ENCODE measurements at regions not wholly inside any gene's neighbourhood (a gene's known extent, or its start where the extent isn't known, plus 50 kb on each side); places are given as distances from the start of the nearest gene placed in this dataset.

- H3K4me1 ChIP-seq (ENCODE audit: control insufficient read depth, insufficient read depth, low read length), result no peaks in the 10 kb centered on the region
- no peak overlapping the region for H3K9ac ChIP-seq (ENCODE audit: extremely low read depth, low read length, poor library complexity, severe bottlenecking)
- H3K4me3 ChIP-seq (ENCODE audit: low read length), result no peak overlapping the region
- Mint-ChIP-seq H3K9me3 (no peaks in the 10 kb centered on the region), H3K27me3 (ENCODE audit: insufficient read depth) (no peaks in the 10 kb centered on the region), H3K4me1 (peaks cover 14% of the 10 kb centered on the region), H3K4me3 (no peak overlapping the region), H3K27ac (peak overlapping the region; percentile 21), H3K36me3 (ENCODE audit: low read depth) (no peaks in the 10 kb centered on the region)
- 43 to 75% methylated on average over 1 of the region's 1 CpG for WGBS, 2 experiments (ENCODE audit: insufficient coverage in 1 of 2, insufficient read length in 1 of 2)
- peak overlapping the region; percentile 9 for H3K27ac ChIP-seq (ENCODE audit: low read depth, low read length)
- no peaks in the 10 kb centered on the region for H3K27me3 ChIP-seq (ENCODE audit: control insufficient read depth, insufficient read depth, low read length, poor library complexity, severe bottlenecking)
- H3K9me3 ChIP-seq (ENCODE audit: control insufficient read depth, low read length), result no peaks in the 10 kb centered on the region
- no peak for TF ChIP-seq CTCF (conservative IDR thresholded peaks at IDR 0.05)
- H3K36me3 ChIP-seq (ENCODE audit: control insufficient read depth, insufficient read depth, low read length), result no peaks in the 10 kb centered on the region
- peak; percentile 70 for DNase-seq
Observed at GRCh38 chr19:30896554-30896953, 452.7 kb downstream of the TSHZ3 start.

- no peaks in the 10 kb centered on the region for H3K36me3 ChIP-seq (ENCODE audit: control insufficient read depth, insufficient read depth, low read length)
- H3K4me1 Mint-ChIP-seq, result peaks cover 14% of the 10 kb centered on the region
- H3K4me3 Mint-ChIP-seq, result no peak overlapping the region
- no peak overlapping the region for H3K27ac ChIP-seq (ENCODE audit: low read depth, low read length)
- 77 to 83% methylated on average over 1 to 3 of the region's 3 CpGs for WGBS, 2 experiments (ENCODE audit: insufficient coverage in 1 of 2, insufficient read length in 1 of 2)
- peak; percentile 60 for TF ChIP-seq CTCF (conservative IDR thresholded peaks at IDR 0.05)
- H3K9me3 ChIP-seq (ENCODE audit: control insufficient read depth, low read length), result no peaks in the 10 kb centered on the region
- H3K9ac ChIP-seq (ENCODE audit: extremely low read depth, low read length, poor library complexity, severe bottlenecking), result no peak overlapping the region
- no peaks in the 10 kb centered on the region for H3K9me3 Mint-ChIP-seq
- no peak overlapping the region for H3K27ac Mint-ChIP-seq
- no peak overlapping the region for H3K4me3 ChIP-seq (ENCODE audit: low read length)
- DNase-seq, result peak; percentile 57
- no peaks in the 10 kb centered on the region for H3K4me1 ChIP-seq (ENCODE audit: control insufficient read depth, insufficient read depth, low read length)
- no peaks in the 10 kb centered on the region for H3K36me3 Mint-ChIP-seq (ENCODE audit: low read depth)
- H3K27me3 Mint-ChIP-seq (ENCODE audit: insufficient read depth), result no peaks in the 10 kb centered on the region
- no peaks in the 10 kb centered on the region for H3K27me3 ChIP-seq (ENCODE audit: control insufficient read depth, insufficient read depth, low read length, poor library complexity, severe bottlenecking)
Observed at GRCh38 chr19:30895946-30896345, 453.3 kb downstream of the TSHZ3 start.

GRCh38 chr19:30891051-30891450 lies 458.2 kb downstream of the TSHZ3 start:
- Histone ChIP-seq H3K9ac (ENCODE audit: extremely low read depth, low read length, poor library complexity, severe bottlenecking) (no peak overlapping the region), H3K27ac (ENCODE audit: low read depth, low read length) (no peak overlapping the region), H3K4me3 (ENCODE audit: low read length) (no peak overlapping the region), H3K36me3 (ENCODE audit: control insufficient read depth, insufficient read depth, low read length) (no peaks in the 10 kb centered on the region), H3K9me3 (ENCODE audit: control insufficient read depth, low read length) (no peaks in the 10 kb centered on the region), H3K4me1 (ENCODE audit: control insufficient read depth, insufficient read depth, low read length) (no peaks in the 10 kb centered on the region), H3K27me3 (ENCODE audit: control insufficient read depth, insufficient read depth, low read length, poor library complexity, severe bottlenecking) (no peaks in the 10 kb centered on the region)
- 100% methylated on average over 3 of the region's 4 CpGs; no CpG with 5 or more reads in 1 of the 2 experiments for whole genome bisulfite sequencing, 2 experiments (ENCODE audit: insufficient coverage in 1 of 2, insufficient read length in 1 of 2)
- H3K4me1 Mint-ChIP-seq, result peaks cover 7% of the 10 kb centered on the region
- DNase-seq, result no peak
- no peaks in the 10 kb centered on the region for H3K27me3 Mint-ChIP-seq (ENCODE audit: insufficient read depth)
- H3K4me3 Mint-ChIP-seq, result no peak overlapping the region
- no peak overlapping the region for H3K27ac Mint-ChIP-seq
- H3K9me3 Mint-ChIP-seq, result no peaks in the 10 kb centered on the region
- no peak for TF ChIP-seq CTCF (conservative IDR thresholded peaks at IDR 0.05)
- no peaks in the 10 kb centered on the region for H3K36me3 Mint-ChIP-seq (ENCODE audit: low read depth)

Data from endodermal cell (in vitro differentiated cells).